ENCODE measurements at regions not wholly inside any gene's neighbourhood (a gene's known extent, or its start where the extent isn't known, plus 50 kb on each side); places are given as distances from the start of the nearest gene placed in this dataset.
"Not testable (repeated sequence)": the region's sequence is repeated elsewhere in the genome, so short reads cannot be mapped to it uniquely, and the experiment has no call there.

- DNase-seq (ENCODE audit: low spot score in 2 of 2), result no peak
- H3K9me3 Mint-ChIP-seq, result peaks cover 0 to 13% of the 10 kb centered on the region in 2 donors
- H3K27ac Mint-ChIP-seq, result no peak overlapping the region
- no peaks in the 10 kb centered on the region for H3K36me3 Mint-ChIP-seq
- no peak for ATAC-seq
Measured at GRCh38 chr5:67636850-67637524, 440.4 kb upstream of the CD180 start.

- peaks cover 0 to 18% of the 10 kb centered on the region in 2 donors for H3K9me3 Mint-ChIP-seq
- H3K27ac Mint-ChIP-seq, result no peak overlapping the region
- H3K36me3 Mint-ChIP-seq, result peaks cover 0 to 5% of the 10 kb centered on the region in 2 donors
- DNase-seq (ENCODE audit: low spot score in 2 of 2) (no peak), ATAC-seq (no peak)
Measured at GRCh38 chr5:67636091-67636490, 439.5 kb upstream of the CD180 start.

GRCh38 chr5:67627079-67627478 lies 430.5 kb upstream of the CD180 start:
- not testable (repeated sequence) for H3K27ac Mint-ChIP-seq; DNase-seq (ENCODE audit: low spot score in 2 of 2); ATAC-seq; H3K36me3 Mint-ChIP-seq
- peaks cover 0 to 19% of the 10 kb centered on the region in 2 donors for H3K9me3 Mint-ChIP-seq

GRCh38 chr5:67623078-67623477 lies 426.5 kb upstream of the CD180 start:
- ATAC-seq (no peak), DNase-seq (ENCODE audit: low spot score in 2 of 2) (no peak)
- Mint-ChIP-seq H3K27ac (no peak overlapping the region), H3K36me3 (no peaks in the 10 kb centered on the region), H3K9me3 (no peaks in the 10 kb centered on the region)

- Mint-ChIP-seq H3K27ac (no peak overlapping the region), H3K9me3 (no peaks in the 10 kb centered on the region), H3K36me3 (no peaks in the 10 kb centered on the region)
- ATAC-seq (peak in 1 of 2 donors; percentile 60), DNase-seq (ENCODE audit: low spot score in 2 of 2) (no peak)
Measured at GRCh38 chr5:67620424-67621397, 424.1 kb upstream of the CD180 start.

GRCh38 chr5:67619636-67620035 lies 423.0 kb upstream of the CD180 start:
- ATAC-seq, result no peak
- H3K27ac Mint-ChIP-seq, result no peak overlapping the region

GRCh38 chr5:67619235-67619634 lies 422.6 kb upstream of the CD180 start:
- Mint-ChIP-seq H3K9me3 (no peaks in the 10 kb centered on the region), H3K27ac (no peak overlapping the region), H3K36me3 (no peaks in the 10 kb centered on the region)
- ATAC-seq (no peak), DNase-seq (ENCODE audit: low spot score in 2 of 2) (no peak)

More at GRCh38 chr5:67619636-67620035, 423.0 kb upstream of the CD180 start:
- Mint-ChIP-seq H3K36me3 (no peaks in the 10 kb centered on the region), H3K9me3 (no peaks in the 10 kb centered on the region)
- no peak for DNase-seq (ENCODE audit: low spot score in 2 of 2)

- H3K27ac Mint-ChIP-seq, result no peak overlapping the region
Measured at GRCh38 chr5:67617051-67617450, 420.5 kb upstream of the CD180 start.

GRCh38 chr5:67612961-67613360 lies 416.4 kb upstream of the CD180 start:
- no peak overlapping the region for H3K27ac Mint-ChIP-seq
- no peaks in the 10 kb centered on the region for H3K9me3 Mint-ChIP-seq
- DNase-seq (ENCODE audit: low spot score in 2 of 2), result no peak
- ATAC-seq, result no peak
- no peaks in the 10 kb centered on the region for H3K36me3 Mint-ChIP-seq

More at GRCh38 chr5:67617051-67617450, 420.5 kb upstream of the CD180 start:
- DNase-seq (ENCODE audit: low spot score in 2 of 2) (no peak), ATAC-seq (no peak)
- Mint-ChIP-seq H3K36me3 (no peaks in the 10 kb centered on the region), H3K9me3 (no peaks in the 10 kb centered on the region)

GRCh38 chr5:67610186-67610912 lies 413.8 kb upstream of the CD180 start:
- Mint-ChIP-seq H3K36me3 (peaks cover 0 to 4% of the 10 kb centered on the region in 2 donors), H3K9me3 (no peaks in the 10 kb centered on the region), H3K27ac (no peak overlapping the region)
- ATAC-seq (no peak), DNase-seq (ENCODE audit: low spot score in 2 of 2) (no peak)

GRCh38 chr5:67607958-67608357 lies 411.4 kb upstream of the CD180 start:
- H3K27ac Mint-ChIP-seq, result no peak overlapping the region
- peaks cover 2 to 8% of the 10 kb centered on the region in 2 donors for H3K36me3 Mint-ChIP-seq
- no peak for ATAC-seq
- H3K9me3 Mint-ChIP-seq, result peaks cover 3 to 6% of the 10 kb centered on the region in 2 donors
- DNase-seq (ENCODE audit: low spot score in 2 of 2), result no peak

- no peak for ATAC-seq
- Mint-ChIP-seq H3K9me3 (peaks cover 7 to 12% of the 10 kb centered on the region in 2 donors), H3K36me3 (peaks cover 7 to 14% of the 10 kb centered on the region in 2 donors), H3K27ac (no peak overlapping the region)
- DNase-seq (ENCODE audit: low spot score in 2 of 2), result no peak
Measured at GRCh38 chr5:67606586-67606947, 410.0 kb upstream of the CD180 start.

GRCh38 chr5:67605730-67606585 lies 409.4 kb upstream of the CD180 start:
- DNase-seq (ENCODE audit: low spot score in 2 of 2) (no peak), ATAC-seq (no peak)
- peaks cover 11 to 17% of the 10 kb centered on the region in 2 donors for H3K9me3 Mint-ChIP-seq
- H3K36me3 Mint-ChIP-seq, result peaks cover 7 to 18% of the 10 kb centered on the region in 2 donors
- H3K27ac Mint-ChIP-seq, result no peak overlapping the region

- DNase-seq (ENCODE audit: low spot score in 2 of 2) (no peak), ATAC-seq (no peak)
- Mint-ChIP-seq H3K36me3 (no peaks in the 10 kb centered on the region), H3K9me3 (peaks cover 7 to 15% of the 10 kb centered on the region in 2 donors), H3K27ac (no peak overlapping the region)
Measured at GRCh38 chr5:67591491-67591890, 394.9 kb upstream of the CD180 start.

GRCh38 chr5:67588389-67588788 lies 391.8 kb upstream of the CD180 start:
- ATAC-seq, result no peak
- Mint-ChIP-seq H3K27ac (no peak overlapping the region), H3K9me3 (peaks cover 5 to 12% of the 10 kb centered on the region in 2 donors), H3K36me3 (no peaks in the 10 kb centered on the region)
- no peak for DNase-seq (ENCODE audit: low spot score in 2 of 2)

- H3K27ac Mint-ChIP-seq, result no peak overlapping the region
- H3K36me3 Mint-ChIP-seq, result peaks cover 0 to 5% of the 10 kb centered on the region in 2 donors
- DNase-seq (ENCODE audit: low spot score in 2 of 2) (no peak), ATAC-seq (peak; percentile 58 to 80)
- H3K9me3 Mint-ChIP-seq, result peaks cover 0 to 4% of the 10 kb centered on the region in 2 donors
Measured at GRCh38 chr5:67581203-67581602, 384.6 kb upstream of the CD180 start.

All from activated naive CD4-positive, alpha-beta T cell treated with anti-CD3 and anti-CD28 coated beads, Interleukin-2, amount 50 U/mL, for 72 hours (primary cell).